ENCODE measurements at regions not wholly inside any gene's neighbourhood (a gene's known extent, or its start where the extent isn't known, plus 50 kb on each side); places are given as distances from the start of the nearest gene placed in this dataset.

- DNase-seq (ENCODE audit: extremely low read depth, low read depth), result no peak
Measured at GRCh38 chr5:3299441-3299840, 296.2 kb upstream of the IRX1 start.

DNA sequence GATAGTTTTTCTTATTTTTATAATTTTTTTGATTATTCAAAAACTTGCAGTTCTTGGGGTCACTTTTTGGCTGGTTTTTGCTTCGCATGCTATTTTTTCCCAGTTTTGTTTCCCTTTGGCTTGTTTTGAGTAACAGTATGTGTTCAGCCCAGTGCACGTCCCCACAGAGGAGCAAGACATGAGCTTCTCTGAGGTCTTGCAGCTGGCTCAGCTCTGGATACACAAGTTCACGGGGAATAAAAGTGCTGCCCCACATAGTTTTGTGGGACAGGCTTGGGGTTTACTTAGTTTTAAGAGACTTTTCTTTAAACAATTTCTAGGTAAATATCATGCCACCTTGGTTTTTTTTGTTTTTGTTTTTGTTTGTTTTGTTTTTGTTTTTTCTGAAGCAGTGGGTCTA lies 297.8 kb upstream of the IRX1 start:
- DNase-seq (ENCODE audit: extremely low read depth, low read depth), result no peak

- DNase-seq (ENCODE audit: extremely low read depth, low read depth), result no peak
Measured at GRCh38 chr5:3288325-3288724, 307.3 kb upstream of the IRX1 start.

DNA sequence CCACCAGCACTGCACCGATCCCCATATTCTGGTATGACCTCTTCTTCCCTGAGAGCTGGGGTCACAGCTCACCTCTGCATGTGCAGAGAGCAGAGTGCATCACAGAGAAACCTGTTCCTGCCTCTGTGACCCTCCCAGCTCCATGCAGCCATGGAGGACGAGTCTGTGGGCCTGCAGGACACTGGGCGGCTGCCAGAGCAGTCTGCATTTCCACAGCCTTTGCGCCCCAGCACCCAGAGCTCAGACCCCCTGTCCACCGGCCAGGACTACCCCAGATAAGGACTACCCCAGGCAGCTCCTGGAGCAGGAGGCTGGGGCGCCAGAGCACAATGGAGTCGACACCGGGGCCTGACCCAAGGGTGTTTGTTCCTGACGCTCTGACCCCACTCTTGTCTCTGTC lies 308.1 kb upstream of the IRX1 start:
- no peak for DNase-seq (ENCODE audit: extremely low read depth, low read depth)

DNA sequence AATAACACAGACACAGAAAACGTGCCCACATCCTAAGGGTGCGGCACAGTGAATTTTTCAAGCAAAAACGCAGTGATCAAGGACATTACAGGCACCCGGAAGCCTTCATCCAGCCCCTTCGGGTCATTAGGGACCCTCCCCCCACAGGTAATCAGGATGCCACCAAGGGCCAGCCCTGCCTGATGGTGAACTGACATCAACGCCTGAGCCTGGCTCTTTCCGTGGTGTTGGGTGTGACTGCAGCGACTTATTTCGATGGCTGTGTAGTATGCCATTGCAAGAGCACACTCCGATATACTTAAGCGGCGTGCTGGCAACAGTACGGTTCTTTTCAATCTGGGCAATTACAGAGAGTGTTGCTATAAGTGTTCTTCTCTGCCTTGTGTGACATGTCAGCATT lies 310.0 kb upstream of the IRX1 start:
- DNase-seq (ENCODE audit: extremely low read depth, low read depth), result no peak

- DNase-seq (ENCODE audit: extremely low read depth, low read depth), result no peak
Measured at GRCh38 chr5:3284506-3284905, 311.1 kb upstream of the IRX1 start.

- no peak for DNase-seq (ENCODE audit: extremely low read depth, low read depth)
Measured at GRCh38 chr5:3282841-3283240, 312.8 kb upstream of the IRX1 start.

DNA sequence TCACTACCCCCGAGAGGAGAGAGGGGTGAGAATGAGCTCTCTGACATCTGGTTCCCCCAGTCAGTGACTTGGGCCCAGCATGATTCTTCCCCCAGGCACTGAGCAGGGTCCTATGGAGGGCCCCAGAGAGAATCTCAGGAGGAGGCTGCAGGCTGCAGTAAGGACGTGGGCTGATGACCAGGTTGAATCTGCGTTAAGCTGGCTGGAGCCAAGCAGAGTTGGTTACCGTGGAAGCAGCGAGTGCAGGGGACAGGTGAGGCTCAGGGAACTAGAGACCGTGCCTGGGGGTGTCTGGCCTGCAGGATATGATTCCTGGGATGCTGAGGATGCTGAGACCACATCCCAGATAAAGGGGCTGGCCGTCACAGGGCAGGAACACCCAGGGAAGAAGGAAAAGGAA lies 314.3 kb upstream of the IRX1 start:
- no peak for DNase-seq (ENCODE audit: extremely low read depth, low read depth)

- DNase-seq (ENCODE audit: extremely low read depth, low read depth), result no peak
Measured at GRCh38 chr5:3278643-3279042, 317.0 kb upstream of the IRX1 start.

DNA sequence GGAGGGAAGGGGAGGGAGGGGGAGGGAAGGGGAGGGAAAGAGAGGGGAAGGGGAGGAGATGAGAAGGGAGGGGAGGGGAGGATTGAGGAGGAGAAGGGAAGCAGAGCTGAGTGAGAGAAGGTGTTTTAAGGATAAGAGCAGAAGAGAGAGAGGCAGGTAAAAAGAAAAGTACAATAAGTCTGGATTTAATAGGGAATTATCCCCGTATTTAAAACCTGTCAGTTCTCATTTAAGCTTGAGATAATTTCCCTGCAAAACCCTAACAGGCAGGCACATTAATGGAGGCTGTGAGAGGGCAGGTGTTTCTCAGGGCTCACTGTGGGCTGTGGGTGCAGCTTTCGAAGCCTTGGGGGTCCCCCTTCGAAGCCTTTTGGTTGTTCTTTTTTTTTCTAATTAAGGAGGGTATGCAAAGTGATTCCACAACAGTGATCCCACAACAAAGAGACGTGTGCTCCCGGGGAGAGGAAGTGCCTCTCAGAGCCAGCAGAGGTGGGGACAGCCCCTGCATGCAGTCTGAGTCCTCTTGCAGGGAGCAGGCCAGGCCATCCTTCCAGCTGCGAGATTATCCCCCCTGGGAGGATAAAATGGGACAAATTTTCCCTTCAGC lies 317.9 kb upstream of the IRX1 start:
- no peak for DNase-seq (ENCODE audit: extremely low read depth, low read depth)

GRCh38 chr5:3276896-3277295 lies 318.7 kb upstream of the IRX1 start:
- no peak for DNase-seq (ENCODE audit: extremely low read depth, low read depth)

GRCh38 chr5:3269395-3270169 lies 326.1 kb upstream of the IRX1 start:
- DNase-seq (ENCODE audit: extremely low read depth, low read depth), result no peak

GRCh38 chr5:3268760-3269330 lies 326.8 kb upstream of the IRX1 start:
- DNase-seq (ENCODE audit: extremely low read depth, low read depth), result no peak

GRCh38 chr5:3266861-3267260 lies 328.8 kb upstream of the IRX1 start:
- DNase-seq (ENCODE audit: extremely low read depth, low read depth), result no peak

DNA sequence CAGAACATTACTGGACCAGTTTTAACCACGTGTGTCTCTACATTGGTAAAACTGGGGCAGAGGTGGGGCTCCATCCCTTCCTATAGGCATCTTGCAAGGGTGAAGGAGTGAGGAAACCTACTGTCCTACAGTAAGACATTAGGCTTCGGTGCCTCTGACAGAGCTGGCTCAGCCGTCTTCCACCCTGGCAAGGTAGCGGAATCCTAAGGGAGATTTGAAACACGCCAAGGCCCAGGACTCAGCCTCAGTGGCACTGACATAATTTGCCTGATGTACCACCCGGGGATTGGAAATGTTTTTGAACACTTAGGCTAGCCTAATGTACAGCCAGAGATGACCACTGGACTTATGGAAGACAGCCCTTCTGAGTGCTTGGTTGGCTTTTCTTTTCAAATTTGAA lies 329.7 kb upstream of the IRX1 start:
- no peak for DNase-seq (ENCODE audit: extremely low read depth, low read depth)

GRCh38 chr5:3265131-3265885 lies 330.3 kb upstream of the IRX1 start:
- DNase-seq (ENCODE audit: extremely low read depth, low read depth), result no peak

GRCh38 chr5:3262451-3262850 lies 333.2 kb upstream of the IRX1 start:
- no peak for DNase-seq (ENCODE audit: extremely low read depth, low read depth)

- DNase-seq (ENCODE audit: extremely low read depth, low read depth), result no peak
Measured at GRCh38 chr5:3261081-3261480, 334.6 kb upstream of the IRX1 start.

- DNase-seq (ENCODE audit: extremely low read depth, low read depth), result no peak
Measured at GRCh38 chr5:3258050-3258449, 337.6 kb upstream of the IRX1 start.

GRCh38 chr5:3252235-3252634 lies 343.4 kb upstream of the IRX1 start:
- no peak for DNase-seq (ENCODE audit: extremely low read depth, low read depth)

- no peak for DNase-seq (ENCODE audit: extremely low read depth, low read depth)
Measured at GRCh38 chr5:3251784-3252183, 343.8 kb upstream of the IRX1 start.

DNA sequence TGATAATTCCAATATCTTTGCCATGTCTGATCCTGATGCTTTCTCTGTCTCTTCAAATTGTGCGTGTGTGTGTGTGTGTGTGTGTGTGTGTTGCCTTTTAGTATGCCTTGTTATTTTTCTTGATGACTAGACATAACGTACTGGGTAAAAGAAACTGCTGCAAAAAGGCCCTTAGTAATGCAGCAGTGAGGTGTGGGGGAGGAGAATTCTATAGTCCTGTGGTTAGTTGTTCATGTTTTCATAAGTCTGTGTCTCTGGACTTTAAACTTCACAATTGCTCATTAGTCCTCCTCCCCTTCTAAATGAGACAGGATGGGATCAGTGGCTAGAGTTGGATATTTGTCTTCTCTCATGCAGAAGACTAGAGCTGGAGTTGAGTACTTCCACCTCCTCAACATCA lies 346.2 kb upstream of the IRX1 start:
- DNase-seq (ENCODE audit: extremely low read depth, low read depth), result no peak

All from NCI-H460 (cell line).